ENCODE measurements at regions not wholly inside any gene's neighbourhood (a gene's known extent, or its start where the extent isn't known, plus 50 kb on each side); places are given as distances from the start of the nearest gene placed in this dataset.

DNA sequence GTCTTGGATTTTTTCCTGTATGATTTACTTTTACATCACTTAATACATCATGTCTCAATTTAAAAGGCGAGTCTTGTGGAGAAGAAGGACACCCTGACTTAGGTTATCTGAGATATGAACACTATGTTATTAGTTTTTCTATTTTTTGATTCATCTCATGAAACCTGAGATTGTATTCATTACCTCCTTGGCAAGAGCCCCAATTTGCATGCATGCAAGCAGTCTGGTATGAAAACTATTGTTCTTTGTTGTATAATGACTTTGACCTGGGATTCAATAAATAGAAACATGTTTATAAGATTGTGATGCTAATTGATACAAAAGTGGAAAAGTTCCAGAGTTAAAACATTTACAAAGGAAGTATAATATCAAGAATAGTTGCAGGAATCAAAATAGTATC lies 576.1 kb downstream of the NOVA1 start:
- DNase-seq = no peak
- Histone ChIP-seq H2AFZ (ENCODE audit: low read length) (no peak overlapping the region), H3K4me3 (ENCODE audit: low read length) (no peak overlapping the region), H4K20me1 (ENCODE audit: low read length) (no peaks in the 10 kb centered on the region), H3K4me1 (ENCODE audit: insufficient read depth, low read length) (no peaks in the 10 kb centered on the region), H3K27ac (ENCODE audit: low read length) (no peak overlapping the region), H3K36me3 (ENCODE audit: low read depth, low read length) (no peaks in the 10 kb centered on the region), H3K9ac (ENCODE audit: low read length) (no peak overlapping the region), H3K79me2 (ENCODE audit: low read length) (no peaks in the 10 kb centered on the region), H3K4me2 (ENCODE audit: low read length) (no peak overlapping the region), H3K27me3 (ENCODE audit: low read length) (no peaks in the 10 kb centered on the region), H3K9me2 (replicated peaks; ENCODE audit: low read length) (no peaks in the 10 kb centered on the region), H3K9me3 (ENCODE audit: low read length) (peaks cover 15% of the 10 kb centered on the region; the same call in 1 of the 2 replicates), H3F3A (ENCODE audit: low read length, unreplicated experiment) (no peaks in the 10 kb centered on the region)
- ChIA-PET CTCF (no interaction called here), POLR2A (ENCODE audit: unreplicated experiment) (no interaction called here)
- intact Hi-C loops (cut with micrococcal nuclease) = no loop called here
- no peak for TF ChIP-seq CTCF (conservative IDR thresholded peaks at IDR 0.05; ENCODE audit: low read depth, low read length)
- TF ChIP-seq EZH2phosphoT487 (IDR thresholded peaks at IDR 0.05; ENCODE audit: borderline replicate concordance, low read length) = no peak
- no peak for TF ChIP-seq EZH2 (IDR thresholded peaks at IDR 0.05; ENCODE audit: low read length, unreplicated experiment)
- BruUV-seq (replicated peaks) = no TSS peak
- ATAC-seq = no peak

- no peaks in the 10 kb centered on the region for H3K9me2 ChIP-seq (replicated peaks; ENCODE audit: low read length)
These were observed 580.6 kb downstream of the NOVA1 start for GRCh38 chr14:26017270-26017669.

More at GRCh38 chr14:26017270-26017669, 580.6 kb downstream of the NOVA1 start:
- Histone ChIP-seq H3K9ac (ENCODE audit: low read length) (no peak overlapping the region), H3K4me3 (ENCODE audit: low read length) (no peak overlapping the region), H3K27ac (ENCODE audit: low read length) (no peak overlapping the region), H3K27me3 (ENCODE audit: low read length) (no peaks in the 10 kb centered on the region), H3K79me2 (ENCODE audit: low read length) (no peaks in the 10 kb centered on the region), H2AFZ (ENCODE audit: low read length) (no peak overlapping the region), H3F3A (ENCODE audit: low read length, unreplicated experiment) (no peaks in the 10 kb centered on the region), H4K20me1 (ENCODE audit: low read length) (no peaks in the 10 kb centered on the region), H3K9me3 (ENCODE audit: low read length) (peaks cover 7% of the 10 kb centered on the region; the same call in 1 of the 2 replicates), H3K4me2 (ENCODE audit: low read length) (no peak overlapping the region), H3K4me1 (ENCODE audit: insufficient read depth, low read length) (no peaks in the 10 kb centered on the region), H3K36me3 (ENCODE audit: low read depth, low read length) (no peaks in the 10 kb centered on the region)
- CTCF ChIA-PET = no interaction called here
- DNase-seq (no peak), ATAC-seq (no peak)
- no peak for TF ChIP-seq EZH2 (IDR thresholded peaks at IDR 0.05; ENCODE audit: low read length, unreplicated experiment)
- TF ChIP-seq EZH2phosphoT487 (IDR thresholded peaks at IDR 0.05; ENCODE audit: borderline replicate concordance, low read length) = no peak
- TF ChIP-seq CTCF (conservative IDR thresholded peaks at IDR 0.05; ENCODE audit: low read depth, low read length) = no peak
- intact Hi-C loops (cut with micrococcal nuclease) = no loop called here
- no TSS peak for BruUV-seq (replicated peaks)
- POLR2A ChIA-PET (ENCODE audit: unreplicated experiment) = no interaction called here
